ENCODE measurements at regions not wholly inside any gene's neighbourhood (a gene's known extent, or its start where the extent isn't known, plus 50 kb on each side); places are given as distances from the start of the nearest gene placed in this dataset.
"Not testable (repeated sequence)": the region's sequence is repeated elsewhere in the genome, so short reads cannot be mapped to it uniquely, and the experiment has no call there.

DNA sequence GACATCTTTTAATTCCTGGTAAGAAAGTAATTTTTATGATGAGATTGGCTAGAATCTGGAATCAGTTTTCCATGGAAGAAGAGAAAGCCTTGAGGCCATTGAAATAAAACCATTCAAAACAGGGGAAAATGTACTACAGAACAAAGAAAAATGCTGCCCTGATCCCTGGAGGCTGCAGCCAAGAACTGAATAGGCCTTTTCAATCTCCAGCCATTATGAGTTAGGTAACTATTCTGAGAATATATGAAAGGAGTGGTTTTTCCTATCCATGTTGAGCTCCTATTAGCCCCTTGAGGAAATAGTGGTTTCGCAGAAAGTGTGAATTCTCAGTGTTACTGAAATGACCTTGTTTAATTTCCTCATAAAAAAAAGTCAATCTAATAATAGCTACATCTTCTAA, 408.5 kb upstream of the GRAMD2B start:
- no peak for DNase-seq (ENCODE audit: low spot score)

DNA sequence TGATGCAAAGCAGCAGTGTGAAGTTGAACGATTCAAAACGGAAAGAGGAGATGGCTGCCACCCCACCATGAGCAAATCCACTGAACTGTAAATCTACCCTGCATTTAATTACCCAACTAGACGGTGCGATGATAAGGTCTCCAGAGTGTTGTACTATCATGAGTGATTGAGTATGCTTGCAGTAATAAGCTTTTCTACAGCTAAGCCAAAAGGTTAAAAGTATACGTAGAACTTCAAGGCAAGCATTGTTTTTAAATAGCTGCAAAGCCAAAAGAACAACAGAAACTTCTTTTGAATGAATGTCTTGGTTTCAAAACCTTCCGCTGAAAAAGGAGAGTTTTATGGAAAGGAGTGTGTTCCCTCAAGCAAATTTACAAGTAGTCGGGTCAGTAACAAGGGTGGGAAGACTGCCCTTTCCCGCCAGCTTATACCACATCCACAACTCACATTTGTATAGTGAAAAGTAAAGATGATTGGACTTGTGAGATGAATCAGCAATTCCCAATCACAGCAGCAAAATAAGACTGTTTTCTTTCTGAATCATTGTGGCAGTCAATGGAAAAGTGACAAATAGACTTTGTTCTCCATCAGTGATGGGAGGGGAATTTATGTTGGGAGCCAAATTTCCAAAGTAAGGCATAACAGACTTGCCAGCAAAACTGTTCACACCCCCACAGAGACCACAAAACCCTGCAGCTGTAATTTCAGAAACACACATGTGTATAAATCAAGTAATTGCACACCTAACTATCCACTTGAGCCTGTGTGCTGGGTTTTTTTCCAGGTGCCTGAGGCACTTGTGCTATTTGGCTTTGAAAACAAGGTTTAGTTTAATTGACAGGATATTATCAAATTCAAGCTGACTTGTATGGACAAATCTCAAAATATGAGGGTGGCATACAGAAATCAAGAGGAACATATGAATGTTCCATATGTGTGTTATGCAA, 407.7 kb upstream of the GRAMD2B start:
- DNase-seq (ENCODE audit: low spot score): no peak

DNA sequence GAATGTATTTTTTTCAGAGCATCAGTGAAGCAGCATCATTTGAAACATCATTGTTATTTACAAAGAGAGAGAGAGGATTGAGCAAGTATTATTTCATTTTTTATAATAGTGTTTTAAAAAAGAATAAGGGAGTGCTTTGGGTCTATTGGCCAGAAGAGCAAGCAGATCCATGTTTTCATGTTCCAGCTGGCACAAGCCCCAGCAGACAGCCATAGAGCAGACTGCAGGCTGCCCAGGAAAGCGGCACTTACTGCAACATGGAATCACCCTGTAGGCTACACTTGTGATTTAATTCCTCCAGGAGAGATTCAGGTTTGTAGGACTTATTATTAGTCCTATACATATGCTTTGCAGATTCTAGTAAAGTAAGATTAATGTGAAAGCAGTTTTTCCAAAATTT, 407.0 kb upstream of the GRAMD2B start:
- no peak for DNase-seq (ENCODE audit: low spot score)

DNA sequence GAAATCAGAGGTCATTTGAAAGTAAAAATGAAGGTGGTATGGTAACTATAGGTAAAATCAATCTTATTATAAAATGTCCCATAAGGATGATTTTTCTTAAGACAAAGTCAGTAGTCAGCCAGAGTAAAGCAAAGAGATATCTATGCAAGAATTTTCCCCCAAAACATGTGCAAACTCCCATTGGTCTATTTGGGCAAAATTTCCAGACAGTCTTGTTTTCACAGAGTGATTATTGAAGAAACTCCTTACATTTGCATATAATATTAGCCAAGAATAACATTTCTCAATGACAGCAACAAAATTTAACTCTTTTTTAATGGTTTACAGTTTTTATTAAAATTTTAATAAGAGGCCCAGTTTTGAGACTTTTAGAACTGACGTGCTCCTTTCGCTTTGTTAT, 406.1 kb upstream of the GRAMD2B start:
- no peak for DNase-seq (ENCODE audit: low spot score)

DNA sequence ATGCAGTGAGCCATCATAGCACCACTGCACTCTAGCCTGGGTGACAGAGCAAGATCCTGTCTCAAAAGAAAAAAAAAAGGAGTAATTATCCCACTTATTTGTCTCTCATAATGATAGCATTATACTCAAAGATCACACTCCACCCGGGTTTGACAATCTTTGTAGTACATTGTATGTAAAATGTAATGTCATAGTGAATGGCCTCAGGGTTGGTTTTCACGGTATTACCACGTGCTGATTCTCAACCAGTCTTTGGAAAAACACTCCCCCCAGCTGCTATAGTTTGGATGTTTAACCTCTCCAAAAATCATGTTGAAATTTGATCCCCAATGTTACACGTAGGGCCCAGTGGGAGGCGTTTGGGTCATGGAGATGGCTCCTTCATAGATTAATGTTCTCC, 402.4 kb upstream of the GRAMD2B start:
- DNase-seq (ENCODE audit: low spot score): no peak

DNA sequence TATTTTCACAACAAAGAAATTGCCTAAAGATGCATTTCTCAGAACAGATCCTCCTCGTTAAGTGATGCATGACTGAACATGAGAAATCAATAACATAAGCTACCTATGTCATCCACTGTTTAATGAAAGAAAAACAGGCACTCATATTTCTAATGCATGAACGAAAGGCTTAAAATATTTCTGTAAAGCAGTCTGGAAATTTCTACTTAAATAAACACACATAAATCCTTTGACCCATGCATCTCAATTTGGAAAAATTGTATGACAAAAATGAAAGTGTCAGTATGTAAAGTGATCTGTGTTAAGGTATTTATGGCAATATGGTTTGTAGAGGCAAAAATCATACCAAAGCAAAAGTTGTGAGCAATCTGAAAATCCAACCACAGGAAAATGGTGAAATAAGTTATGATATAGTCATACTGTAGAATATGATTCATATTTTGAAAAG, 399.2 kb upstream of the GRAMD2B start:
- DNase-seq (ENCODE audit: low spot score): no peak

DNA sequence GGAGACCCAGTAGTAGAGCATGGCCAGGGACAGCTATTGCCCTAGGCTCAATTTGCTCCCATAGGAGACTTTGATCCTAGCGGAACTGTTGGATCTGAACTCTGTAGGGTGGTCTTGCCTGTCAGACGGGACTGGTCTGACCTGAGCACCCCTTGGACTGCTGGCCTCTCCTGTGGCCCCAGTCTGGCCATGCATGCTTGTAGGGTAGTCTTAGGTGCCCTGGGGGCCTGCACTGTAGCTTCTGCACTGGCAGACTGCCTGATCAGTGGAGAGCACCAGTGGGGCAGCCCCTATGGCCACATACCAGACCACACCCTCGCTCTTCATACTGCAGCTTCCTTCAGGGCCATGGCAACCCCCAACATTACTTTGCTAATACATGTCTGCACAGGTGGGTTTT, 396.1 kb upstream of the GRAMD2B start:
- no peak for DNase-seq (ENCODE audit: low spot score)

DNA sequence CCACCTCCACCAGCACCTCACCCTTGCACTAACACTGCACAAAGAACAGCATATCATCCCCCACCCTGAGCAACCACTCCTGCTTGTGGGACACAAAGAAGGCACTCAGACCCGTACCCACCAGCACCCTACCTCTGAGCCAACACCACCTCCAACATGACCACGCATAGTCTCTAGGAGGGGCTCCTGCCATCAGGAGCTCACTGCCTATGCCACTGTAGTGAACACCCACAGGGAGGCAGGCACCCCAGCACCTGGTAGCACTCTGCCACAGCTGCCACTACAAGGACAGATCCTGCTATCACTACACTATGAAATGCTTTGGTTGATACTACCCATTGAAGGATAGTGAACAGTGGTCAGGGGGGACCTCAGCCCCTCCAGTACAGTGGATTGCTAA, 395.6 kb upstream of the GRAMD2B start:
- DNase-seq (ENCODE audit: low spot score): no peak

DNA sequence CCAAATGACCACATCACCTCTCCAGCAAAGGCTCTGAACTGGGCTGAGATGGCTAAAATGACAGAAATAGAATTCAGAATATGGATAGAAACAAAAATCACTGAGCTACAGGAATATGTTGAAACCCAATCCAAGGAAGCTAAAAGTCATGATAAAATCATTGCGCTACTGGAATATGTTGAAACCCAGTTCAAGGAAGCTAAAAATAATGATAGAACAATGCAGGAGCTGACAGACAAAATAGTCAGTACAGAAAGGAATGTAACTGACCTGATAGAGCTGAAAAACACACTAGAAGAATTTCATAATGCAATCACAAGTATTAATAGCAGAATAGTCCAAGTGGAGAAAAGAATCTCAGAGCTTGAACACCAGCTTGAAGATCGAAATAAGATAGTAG, 394.9 kb upstream of the GRAMD2B start:
- no peak for DNase-seq (ENCODE audit: low spot score)

DNA sequence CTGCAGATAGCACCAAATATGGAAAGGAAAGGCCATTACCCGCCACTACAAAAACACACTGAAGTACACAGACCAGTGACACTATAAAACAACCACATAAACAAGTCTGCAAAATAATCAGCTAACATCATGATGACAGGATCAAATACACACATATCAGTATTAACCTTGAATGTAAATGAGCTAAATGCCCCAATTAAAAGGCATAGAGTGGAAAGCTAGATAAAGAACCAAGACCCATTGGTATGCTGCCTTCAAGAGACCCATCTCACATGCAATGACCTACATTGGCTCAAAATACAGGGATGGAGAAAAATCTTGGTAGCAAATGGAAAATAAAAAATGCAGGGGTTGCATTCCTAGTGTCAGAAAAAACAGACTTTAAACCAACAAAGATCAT, 393.9 kb upstream of the GRAMD2B start:
- DNase-seq (ENCODE audit: low spot score): not testable (repeated sequence)

DNA sequence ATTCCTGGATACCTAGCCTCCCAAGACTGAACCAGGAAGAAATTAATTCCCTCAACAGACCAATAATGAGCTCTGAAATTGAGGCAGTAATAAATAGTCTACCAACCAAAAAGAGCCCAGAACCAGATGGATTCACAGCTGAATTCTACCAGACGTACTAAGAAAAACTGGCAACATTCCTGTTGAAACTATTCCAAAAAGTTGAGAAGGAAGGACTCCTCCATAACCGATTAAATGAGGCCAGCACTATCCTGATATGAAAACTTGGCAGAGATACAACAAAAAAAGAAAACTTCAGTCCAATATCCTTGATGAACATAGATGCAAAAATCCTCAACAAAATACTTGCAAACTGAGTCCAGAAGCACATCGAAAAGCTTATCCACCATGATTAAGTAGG, 392.5 kb upstream of the GRAMD2B start:
- DNase-seq (ENCODE audit: low spot score): no peak

DNA sequence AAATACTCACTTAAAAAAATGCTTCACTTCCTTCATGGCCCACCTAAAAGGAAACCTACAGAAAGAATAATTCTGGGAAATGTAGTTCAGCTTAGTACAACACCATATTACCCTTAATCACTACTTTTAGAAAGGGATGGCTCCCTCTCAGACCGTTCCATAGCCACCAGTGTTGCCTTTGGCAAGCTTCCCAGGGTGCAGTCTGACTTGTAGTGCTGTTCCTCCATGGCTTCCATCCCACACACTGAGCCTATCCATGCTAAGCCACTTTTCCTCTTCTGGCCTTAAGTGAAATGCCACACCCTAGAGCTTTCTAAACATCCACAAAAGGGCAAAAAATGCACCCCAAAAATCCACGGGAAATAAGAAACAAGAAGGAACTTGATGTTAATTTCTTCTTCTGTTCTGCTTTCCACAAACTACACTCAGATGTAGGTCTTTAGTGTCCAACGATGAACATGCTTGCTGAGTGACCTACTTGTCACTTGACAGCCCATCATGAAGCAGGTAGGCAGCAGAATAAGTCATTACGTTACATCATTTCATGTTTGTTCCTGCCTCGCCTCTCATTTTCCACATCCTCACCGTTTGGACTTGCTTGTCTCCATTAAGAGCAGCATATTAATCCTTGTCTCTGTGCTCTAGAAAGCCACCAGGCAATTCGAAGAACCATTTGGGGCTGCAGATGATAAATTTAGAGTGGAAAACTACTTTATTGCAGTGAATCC, 391.1 kb upstream of the GRAMD2B start:
- DNase-seq (ENCODE audit: low spot score): no peak

DNA sequence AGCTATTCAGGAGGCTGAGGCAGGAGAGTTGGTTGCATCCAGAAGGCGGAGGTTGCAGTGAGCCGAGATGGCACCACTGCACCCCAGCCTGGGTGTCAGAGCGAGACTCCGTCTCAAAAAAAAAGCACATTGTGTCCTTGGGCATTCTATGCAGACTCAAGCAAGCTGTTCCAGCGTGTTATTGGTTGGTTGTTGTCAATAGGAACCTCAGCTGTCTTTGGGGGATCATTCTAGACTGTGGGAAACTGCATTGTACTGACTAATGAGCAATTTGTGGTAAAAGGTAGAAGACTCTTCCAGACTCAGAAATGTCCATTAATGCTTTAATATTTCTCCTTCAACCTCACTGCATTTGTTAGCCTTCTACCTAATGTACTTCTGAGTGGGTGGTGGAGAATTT, 379.5 kb upstream of the GRAMD2B start:
- no peak for DNase-seq (ENCODE audit: low spot score)

DNA sequence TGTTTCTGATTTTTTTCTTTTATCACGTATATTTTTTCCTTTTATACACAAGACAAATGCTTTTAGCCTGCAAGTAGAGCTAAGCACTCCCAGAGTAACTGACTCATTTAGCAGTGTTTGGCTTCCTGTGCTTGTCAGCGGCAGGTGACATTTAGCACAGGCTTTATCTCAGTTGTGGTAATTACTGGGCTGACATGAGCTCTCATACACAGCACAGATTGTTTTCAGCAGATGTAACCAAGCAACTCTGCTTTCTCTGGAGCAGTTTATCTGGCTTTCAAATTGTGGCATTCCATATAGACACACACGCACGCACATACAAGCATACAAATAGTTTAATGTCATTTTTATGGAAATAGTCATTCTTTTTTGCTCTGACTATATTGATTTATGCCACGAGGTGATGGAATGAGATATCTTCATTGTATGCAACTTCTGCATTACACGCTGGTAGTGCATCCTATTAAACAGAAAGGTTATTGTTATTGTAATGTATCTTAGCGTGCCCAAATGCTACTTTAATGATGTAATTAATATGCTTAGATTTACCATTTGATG, 379.0 kb upstream of the GRAMD2B start:
- no peak for DNase-seq (ENCODE audit: low spot score)

DNA sequence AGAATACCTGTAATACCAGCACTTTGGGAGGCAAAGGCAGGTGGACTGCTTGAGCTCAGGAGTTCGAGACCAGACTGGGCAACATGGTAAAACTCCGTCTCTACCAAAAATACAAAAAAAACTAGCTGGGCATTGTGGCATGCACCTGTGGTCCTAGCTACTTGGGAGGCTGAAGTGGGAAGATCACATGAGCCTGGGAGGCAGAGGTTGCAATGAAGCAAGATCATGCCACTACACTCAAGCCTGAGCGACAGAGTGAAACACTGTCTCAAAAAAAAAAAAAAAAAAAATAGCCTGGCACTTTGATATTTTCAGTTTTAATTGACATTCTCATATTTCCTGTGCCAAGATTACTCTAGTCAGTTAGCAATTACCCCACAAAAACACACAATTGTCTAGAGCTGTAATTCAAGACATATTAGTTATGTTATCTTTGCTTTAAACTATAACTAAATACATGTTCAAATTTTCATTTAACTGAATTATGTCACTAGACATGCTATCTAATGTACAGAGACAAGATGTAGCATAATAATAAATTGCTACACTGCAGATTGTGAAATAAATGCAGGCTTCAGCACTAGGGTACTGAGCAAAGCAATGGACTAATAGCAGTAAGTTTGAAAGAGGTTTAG, 378.2 kb upstream of the GRAMD2B start:
- DNase-seq (ENCODE audit: low spot score): no peak

DNA sequence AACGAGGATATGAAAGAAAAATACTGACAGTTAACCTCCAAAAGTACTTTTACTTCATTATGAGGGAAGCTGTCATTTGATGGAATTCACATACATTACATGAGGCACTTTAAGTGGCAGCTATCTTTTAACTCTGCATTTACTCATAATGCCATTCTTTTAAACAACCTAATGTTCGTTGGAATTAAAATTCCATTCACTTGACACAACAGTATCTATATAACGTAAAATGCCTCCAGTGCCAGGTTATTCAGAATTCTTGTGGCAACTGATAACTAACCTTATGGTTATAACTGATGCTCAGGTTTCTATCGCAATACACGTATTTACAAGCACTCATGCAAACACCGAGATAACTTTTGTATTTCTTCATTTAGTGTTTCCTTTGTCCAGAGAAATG, 376.9 kb upstream of the GRAMD2B start:
- no peak for DNase-seq (ENCODE audit: low spot score)

DNA sequence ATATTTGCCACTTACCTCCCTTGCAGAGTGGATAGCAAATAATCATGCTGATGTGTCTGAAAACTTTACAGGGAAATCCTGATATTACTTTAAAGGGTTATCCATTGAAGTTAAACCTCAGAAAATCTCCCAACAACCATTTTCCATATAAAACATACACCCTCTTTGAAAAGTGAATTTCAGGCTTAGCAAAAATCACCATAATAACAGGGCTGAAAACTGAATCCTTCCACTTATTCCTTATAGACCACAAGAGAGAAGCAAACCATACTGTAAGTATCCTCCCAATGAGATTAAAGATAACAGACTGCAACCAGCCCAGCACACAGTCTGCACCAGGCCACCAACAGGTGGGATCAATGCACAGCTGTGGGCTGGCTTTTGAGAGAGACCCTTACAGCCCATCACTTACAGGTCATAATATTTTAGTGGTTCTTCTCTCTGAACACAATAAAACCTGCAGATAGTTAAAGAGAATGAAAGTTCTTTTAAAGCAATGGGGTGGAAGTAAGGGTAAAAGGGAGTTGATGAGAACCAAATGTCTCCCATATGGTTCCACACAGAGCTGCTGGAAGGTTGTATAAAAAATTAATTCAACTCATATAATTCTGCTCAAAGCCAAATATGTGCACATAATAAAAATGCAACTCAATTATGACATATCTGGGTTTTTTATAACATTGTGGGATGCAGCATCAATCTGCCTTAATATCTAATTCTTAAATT, 376.2 kb upstream of the GRAMD2B start:
- DNase-seq (ENCODE audit: low spot score): no peak

DNA sequence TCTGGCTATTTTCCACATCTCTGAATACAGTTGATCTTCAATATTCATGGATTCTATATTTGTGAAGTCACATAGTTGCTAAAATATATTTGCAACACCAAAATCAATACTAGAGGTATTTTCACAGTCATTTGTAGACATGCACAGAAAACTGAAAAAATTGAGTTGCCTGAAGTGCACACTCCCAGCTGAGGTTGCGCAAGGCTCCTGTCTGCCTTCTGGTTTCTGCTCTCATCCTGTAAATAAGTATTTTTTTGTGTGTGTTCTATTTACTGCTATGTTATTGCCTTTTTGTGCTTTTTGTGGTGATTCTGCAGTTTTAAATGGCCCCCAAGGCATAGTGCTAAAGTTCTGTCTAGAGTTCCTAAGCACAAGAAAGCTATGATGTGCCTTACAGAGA, 371.1 kb upstream of the GRAMD2B start:
- DNase-seq (ENCODE audit: low spot score): no peak

DNA sequence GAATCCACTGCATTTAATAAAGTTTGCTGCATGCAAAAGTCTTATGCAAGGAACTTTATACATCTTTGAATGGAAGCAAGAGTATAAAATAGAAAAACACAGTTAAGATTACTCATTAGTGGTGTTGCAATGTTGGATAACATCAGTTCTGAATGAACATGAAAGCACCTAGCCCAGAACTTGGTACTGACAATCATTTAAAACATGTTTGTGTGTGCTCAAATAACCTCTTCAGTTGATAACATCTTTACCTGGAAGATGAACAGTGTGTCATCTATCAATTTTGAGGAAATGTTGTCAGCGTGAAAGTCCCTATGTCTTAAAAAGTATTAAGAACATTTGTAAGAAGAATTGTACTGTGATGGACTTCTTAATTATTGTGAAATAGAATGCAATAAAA, 370.4 kb upstream of the GRAMD2B start:
- no peak for DNase-seq (ENCODE audit: low spot score)

DNA sequence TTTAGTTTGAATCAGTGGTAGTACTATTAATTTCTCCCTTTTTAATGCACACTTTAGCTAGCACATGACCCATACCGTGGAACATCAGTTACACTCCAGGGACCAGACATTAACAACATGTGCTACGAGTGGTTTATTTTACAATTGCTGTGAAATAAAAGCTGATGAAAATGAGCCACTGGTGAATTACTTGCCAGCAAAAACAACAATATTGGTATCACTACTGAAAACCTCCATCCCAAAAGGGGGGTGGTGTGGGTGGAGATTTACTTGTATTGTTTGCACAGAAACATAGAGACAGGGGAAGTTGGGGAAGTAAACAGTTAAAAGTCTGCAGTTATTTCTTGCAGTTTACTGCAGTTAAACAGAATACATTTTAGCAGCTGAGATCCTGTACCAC, 369.6 kb upstream of the GRAMD2B start:
- no peak for DNase-seq (ENCODE audit: low spot score)

DNA sequence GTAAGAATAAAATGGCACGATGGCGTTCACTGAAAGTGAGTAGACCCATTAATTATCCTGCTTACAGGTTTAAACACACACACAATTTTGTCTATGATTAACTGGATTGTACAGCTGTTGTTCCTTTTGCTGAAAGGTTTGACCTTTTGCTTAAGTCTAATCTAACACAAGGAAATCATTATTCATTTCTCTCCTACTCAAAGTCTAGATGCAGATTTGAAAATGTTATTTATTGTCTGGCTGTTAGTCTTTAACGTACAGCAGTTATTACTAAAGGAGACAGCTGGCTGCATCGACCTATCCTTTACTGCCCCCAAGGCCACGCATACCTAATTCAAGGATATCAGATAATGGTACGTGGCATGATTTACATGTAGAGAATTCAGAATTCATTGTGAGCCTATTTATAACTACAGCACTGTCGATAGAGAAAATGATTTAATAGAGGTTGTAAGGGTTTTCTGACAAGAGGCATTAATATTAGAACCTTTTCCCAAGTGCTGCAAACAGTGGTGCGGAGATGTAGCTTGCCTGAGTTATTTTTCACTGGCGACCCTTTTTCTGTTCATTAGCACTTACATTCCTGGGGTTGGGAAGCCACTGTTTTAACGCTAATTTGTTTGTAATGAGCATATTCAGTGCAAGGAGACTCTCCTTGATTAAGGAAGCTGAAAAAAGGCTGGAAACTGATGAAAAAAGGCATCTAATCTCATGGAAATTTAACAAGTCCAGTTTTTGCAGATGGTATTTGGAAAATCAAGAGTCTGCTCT, 368.4 kb upstream of the GRAMD2B start:
- no peak for DNase-seq (ENCODE audit: low spot score)

All from kidney capillary endothelial cell (primary cell).